Cardiac fibroblast (primary cell): ENCODE measurements at regions not wholly inside any gene's neighbourhood (a gene's known extent, or its start where the extent isn't known, plus 50 kb on each side); places are given as distances from the start of the nearest gene placed in this dataset.

Experiments
- DNase-seq, 2 donors: peaks; one replicate each; pipeline versions ENCODE4 v3.0.0 to v3.0.0-alpha.2; 2010; ENCODE audit warnings: low read depth in 2 of 2
- H3K4me3 ChIP-seq, 2 donors: replicated peaks in 1 of 2; 1 replicate in 1 of 2; 2 replicates in 1 of 2; pipeline ENCODE4 v1.5.1; 2011; ENCODE audit warnings: low read depth in 2 of 2, low read length in 2 of 2, mild to moderate bottlenecking in 2 of 2, moderate library complexity in 1 of 2
- CTCF ChIP-seq: IDR thresholded peaks from one replicate; pipeline ENCODE4 v1.5.1; 2011; ENCODE audit warnings: low read depth, mild to moderate bottlenecking, low read length, inconsistent platforms

- TF ChIP-seq CTCF, result no peak
- peak; percentile 76 to 88 for DNase-seq
- H3K4me3 ChIP-seq, result no peak overlapping the region
Measured at GRCh38 chr17:72422505-72423285, 301.9 kb downstream of the SOX9 start.

- no peak overlapping the region for H3K4me3 ChIP-seq
- DNase-seq, result peak in 1 of 2 donors; percentile 17
- no peak for TF ChIP-seq CTCF
Measured at GRCh38 chr17:72423286-72423589, 302.4 kb downstream of the SOX9 start.

- no peak overlapping the region for H3K4me3 ChIP-seq
- no peak for TF ChIP-seq CTCF
- DNase-seq, result no peak
Measured at GRCh38 chr17:72423718-72424117, 302.9 kb downstream of the SOX9 start.

GRCh38 chr17:72424505-72425117 lies 303.8 kb downstream of the SOX9 start:
- DNase-seq, result no peak
- TF ChIP-seq CTCF, result no peak
- H3K4me3 ChIP-seq, result no peak overlapping the region

- TF ChIP-seq CTCF, result no peak
- no peak for DNase-seq
Measured at GRCh38 chr17:72425133-72425793, 304.4 kb downstream of the SOX9 start.

GRCh38 chr17:72425794-72426168 lies 305.0 kb downstream of the SOX9 start:
- H3K4me3 ChIP-seq, result no peak overlapping the region
- no peak for DNase-seq
- no peak for TF ChIP-seq CTCF

More at GRCh38 chr17:72425133-72425793, 304.4 kb downstream of the SOX9 start:
- no peak overlapping the region for H3K4me3 ChIP-seq
